AG09309 (cell line): ENCODE measurements at regions not wholly inside any gene's neighbourhood (a gene's known extent, or its start where the extent isn't known, plus 50 kb on each side); places are given as distances from the start of the nearest gene placed in this dataset.

Source experiments
- DNase-seq: peaks from one replicate; pipeline ENCODE4 v3.0.0-alpha.2; 2010; ENCODE audit warnings: low read depth
- H3K4me3 ChIP-seq: 2 replicates; pipeline ENCODE4 v1.5.1; 2011; ENCODE audit warnings: mild to moderate bottlenecking, low read depth, low read length, moderate library complexity; ENCODE audit not compliant: control insufficient read depth
- TF ChIP-seq, protein P1 (sequence below): IDR thresholded peaks from 2 replicates; pipeline ENCODE4 v1.5.1; 2011; ENCODE audit warnings: mild to moderate bottlenecking, low read depth, low read length, inconsistent platforms; ENCODE audit not compliant: insufficient read depth, control insufficient read depth; ENCODE audit errors: missing control alignments

DNA sequence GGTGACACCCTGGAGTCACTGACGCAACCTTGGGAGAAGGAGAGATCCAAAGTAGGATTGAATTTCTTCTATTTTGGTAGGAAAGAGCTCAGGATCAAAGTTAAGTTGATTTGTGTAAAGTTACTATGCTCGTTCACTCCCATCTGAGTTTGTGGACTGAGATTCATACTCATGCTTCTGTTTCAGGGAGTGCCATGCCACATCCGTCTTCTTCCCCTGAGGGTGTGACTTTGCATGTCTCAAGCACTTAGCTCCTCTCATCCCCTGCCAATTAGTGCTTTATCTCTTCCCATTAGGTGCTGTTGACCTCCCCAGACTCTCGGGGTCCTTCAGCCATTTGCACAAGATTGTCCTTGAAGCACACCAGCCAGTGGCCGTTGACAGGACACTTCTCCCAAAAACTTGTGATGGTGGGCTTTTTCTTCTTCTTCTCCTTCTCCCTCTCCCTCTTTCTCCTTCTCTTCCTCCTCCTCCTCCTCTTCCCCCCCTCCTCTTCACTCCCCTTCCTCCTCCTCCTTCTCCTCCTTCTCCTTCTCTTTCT is 232.2 kb upstream of the KLF4 start:
- H3K4me3 ChIP-seq = no peak overlapping the region
- TF ChIP-seq, protein P1, sequence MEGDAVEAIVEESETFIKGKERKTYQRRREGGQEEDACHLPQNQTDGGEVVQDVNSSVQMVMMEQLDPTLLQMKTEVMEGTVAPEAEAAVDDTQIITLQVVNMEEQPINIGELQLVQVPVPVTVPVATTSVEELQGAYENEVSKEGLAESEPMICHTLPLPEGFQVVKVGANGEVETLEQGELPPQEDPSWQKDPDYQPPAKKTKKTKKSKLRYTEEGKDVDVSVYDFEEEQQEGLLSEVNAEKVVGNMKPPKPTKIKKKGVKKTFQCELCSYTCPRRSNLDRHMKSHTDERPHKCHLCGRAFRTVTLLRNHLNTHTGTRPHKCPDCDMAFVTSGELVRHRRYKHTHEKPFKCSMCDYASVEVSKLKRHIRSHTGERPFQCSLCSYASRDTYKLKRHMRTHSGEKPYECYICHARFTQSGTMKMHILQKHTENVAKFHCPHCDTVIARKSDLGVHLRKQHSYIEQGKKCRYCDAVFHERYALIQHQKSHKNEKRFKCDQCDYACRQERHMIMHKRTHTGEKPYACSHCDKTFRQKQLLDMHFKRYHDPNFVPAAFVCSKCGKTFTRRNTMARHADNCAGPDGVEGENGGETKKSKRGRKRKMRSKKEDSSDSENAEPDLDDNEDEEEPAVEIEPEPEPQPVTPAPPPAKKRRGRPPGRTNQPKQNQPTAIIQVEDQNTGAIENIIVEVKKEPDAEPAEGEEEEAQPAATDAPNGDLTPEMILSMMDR = no peak
- DNase-seq = no peak

DNA sequence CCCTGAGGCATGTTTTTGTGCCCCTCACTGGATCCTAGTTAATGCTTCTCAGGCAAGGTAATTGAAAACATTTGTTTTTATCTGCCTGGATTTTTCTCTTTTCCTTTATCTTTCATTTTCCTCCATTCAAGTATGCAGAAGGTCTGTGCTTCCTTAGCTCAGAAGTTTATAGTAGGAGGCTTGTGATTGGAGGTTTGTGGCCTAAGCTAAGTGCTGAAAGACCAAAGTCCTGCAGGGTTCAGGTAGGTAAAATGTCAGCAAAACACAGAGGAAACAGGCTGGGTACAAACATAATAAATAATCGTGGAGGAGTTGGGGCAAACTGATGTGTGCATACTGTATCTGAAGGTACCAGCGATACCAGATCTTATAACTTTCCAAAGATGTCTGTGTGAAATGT is 230.9 kb upstream of the KLF4 start:
- TF ChIP-seq, protein P1 = no peak
- H3K4me3 ChIP-seq = no peak overlapping the region
- DNase-seq = no peak

DNA sequence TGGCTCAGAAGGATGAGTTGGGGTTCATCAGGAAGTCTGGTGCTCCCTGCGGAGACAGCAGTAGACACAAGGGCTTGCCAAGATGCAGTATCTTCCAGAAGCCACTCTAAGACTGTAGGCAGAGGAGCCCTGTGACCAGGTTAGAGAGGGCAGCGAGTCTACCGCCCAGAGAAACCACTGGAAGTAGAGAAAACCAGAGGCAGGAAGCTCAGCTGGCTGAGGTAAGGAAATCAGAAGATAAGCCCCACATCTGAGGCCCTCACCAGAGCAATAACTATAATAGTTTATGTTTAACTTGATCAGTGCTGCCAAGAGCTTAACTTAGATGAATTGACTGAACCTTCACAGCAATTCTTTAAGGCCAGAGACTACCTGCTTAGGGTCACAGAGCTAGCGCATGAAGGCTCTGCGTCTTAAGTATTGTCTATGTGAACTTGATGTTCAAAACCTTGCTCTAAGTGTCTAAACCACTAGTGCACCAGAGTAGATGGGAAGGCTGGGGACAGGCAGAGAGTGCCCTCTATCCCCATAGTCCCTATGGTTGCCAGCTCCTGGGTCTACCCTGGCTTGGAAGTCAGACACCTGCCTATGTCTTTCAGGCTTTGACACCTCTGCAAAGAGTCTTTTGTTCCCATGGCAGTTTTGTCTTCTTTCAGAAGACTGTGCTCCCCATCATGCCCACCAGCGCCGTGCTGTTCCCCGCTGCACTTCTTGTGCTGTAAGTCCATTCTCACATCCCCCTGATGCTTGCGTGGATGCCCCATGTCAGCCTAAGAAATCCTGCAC is 228.2 kb upstream of the KLF4 start:
- H3K4me3 ChIP-seq = no peak overlapping the region
- TF ChIP-seq, protein P1 = no peak
- no peak for DNase-seq

DNA sequence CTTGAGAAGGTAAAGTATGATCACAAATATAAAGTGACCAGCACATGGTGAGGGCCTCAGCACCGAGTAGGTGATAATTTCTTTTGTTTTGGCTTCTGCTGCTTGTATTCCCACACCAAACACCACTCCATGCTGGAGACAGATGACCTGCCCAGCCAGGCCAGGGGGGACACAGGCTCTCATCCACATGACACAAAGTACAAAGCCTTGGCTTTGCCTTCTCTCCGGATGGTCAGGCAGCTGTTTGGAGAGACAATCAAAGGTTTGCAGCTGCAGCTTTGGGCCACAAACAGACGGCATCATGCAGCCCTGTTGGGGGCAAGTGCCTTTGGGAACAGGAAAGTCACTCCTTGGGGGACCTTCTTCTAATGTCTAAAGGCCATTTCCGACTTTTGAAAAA is 226.2 kb upstream of the KLF4 start:
- TF ChIP-seq, protein P1 = no peak
- no peak overlapping the region for H3K4me3 ChIP-seq
- DNase-seq = no peak

DNA sequence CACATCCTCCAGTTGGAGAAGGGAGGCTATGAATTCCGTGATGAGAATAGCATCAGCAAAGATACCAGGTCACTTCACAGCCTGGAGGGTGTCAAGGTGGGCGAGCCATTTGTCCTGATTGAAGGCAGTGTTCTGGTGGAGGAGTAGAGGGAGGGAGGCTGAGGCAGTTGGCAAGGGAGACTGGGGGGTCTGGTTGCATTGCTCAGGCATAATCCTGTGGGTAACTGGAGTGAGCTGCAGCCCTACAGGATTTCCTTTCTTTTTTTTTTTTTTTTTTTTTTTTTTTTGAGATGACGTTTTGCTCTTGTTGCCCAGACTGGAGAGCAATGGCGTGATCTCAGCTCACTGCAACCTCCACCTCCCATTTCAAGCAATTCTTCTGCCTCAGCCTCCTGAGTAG is 223.9 kb upstream of the KLF4 start:
- no peak for DNase-seq
- H3K4me3 ChIP-seq = no peak overlapping the region
- TF ChIP-seq, protein P1 = no peak

DNA sequence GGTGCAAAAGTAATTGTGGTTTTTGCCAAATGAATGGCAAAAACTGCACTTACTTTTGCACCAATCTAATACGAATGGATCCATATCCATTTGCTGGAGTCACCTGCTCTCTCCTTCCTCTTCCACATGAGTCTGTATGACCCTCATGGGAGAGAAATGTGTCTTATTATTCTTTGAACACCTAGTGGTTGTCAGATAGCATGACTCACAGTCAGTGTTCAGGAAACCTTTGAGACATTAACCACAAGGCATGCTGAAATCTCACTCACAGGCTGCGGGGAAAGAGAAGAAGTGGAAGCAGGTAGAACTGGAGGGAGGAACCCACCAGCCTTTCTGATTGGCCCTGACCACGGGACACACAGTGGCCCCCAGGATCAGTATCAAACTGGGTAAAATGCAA is 222.8 kb upstream of the KLF4 start:
- no peak overlapping the region for H3K4me3 ChIP-seq
- DNase-seq = no peak
- TF ChIP-seq, protein P1 = no peak
